ENCODE measurements at regions not wholly inside any gene's neighbourhood (a gene's known extent, or its start where the extent isn't known, plus 50 kb on each side); places are given as distances from the start of the nearest gene placed in this dataset.

- DNase-seq = no peak
- Histone ChIP-seq H2AFZ (ENCODE audit: low read length) (no peak overlapping the region), H3K4me3 (ENCODE audit: low read length) (no peak overlapping the region), H3K9me2 (replicated peaks; ENCODE audit: insufficient read depth, low read length) (no peaks in the 10 kb centered on the region), H3K27me3 (ENCODE audit: low read length) (no peaks in the 10 kb centered on the region), H3K79me2 (ENCODE audit: low read length) (no peaks in the 10 kb centered on the region), H4K20me1 (ENCODE audit: insufficient read depth, low read depth, low read length) (no peaks in the 10 kb centered on the region), H3K9me3 (ENCODE audit: low read length) (no peaks in the 10 kb centered on the region), H3K4me1 (ENCODE audit: low read length) (peaks cover 10% of the 10 kb centered on the region), H3K27ac (ENCODE audit: low read length) (no peak overlapping the region), H3K4me2 (ENCODE audit: low read depth, low read length, poor library complexity, severe bottlenecking) (no peak overlapping the region), H3K9ac (ENCODE audit: low read length) (no peak overlapping the region), H3K36me3 (ENCODE audit: insufficient read depth, low read length) (no peaks in the 10 kb centered on the region)
These were observed 320.2 kb downstream of the MATN1 start for GRCh38 chr1:30403061-30403645.

DNA sequence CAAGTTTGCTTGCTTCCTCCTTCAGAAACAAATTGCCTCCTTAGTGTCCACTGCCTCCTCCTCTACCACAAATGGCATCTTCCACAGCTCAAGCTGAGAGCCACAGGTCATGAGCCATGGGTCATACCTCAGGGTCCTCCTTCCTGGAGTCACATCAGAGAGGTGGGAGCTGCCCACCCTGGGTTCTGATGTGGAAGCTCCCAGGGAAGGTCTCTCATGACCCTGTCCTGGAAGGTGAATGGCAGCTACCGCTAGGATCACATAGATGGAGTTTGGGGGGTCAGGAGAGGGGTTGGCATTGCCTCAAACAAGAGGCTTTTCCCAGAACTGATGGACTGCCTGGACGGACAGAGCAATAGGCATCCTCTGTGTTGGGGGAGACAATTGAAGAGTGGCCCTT is 321.4 kb downstream of the MATN1 start:
- no peak overlapping the region for H3K9ac ChIP-seq (ENCODE audit: low read length)
- no peaks in the 10 kb centered on the region for H4K20me1 ChIP-seq (ENCODE audit: insufficient read depth, low read depth, low read length)
- no peak overlapping the region for H3K4me2 ChIP-seq (ENCODE audit: low read depth, low read length, poor library complexity, severe bottlenecking)
- H3K27ac ChIP-seq (ENCODE audit: low read length) = no peak overlapping the region
- H3K27me3 ChIP-seq (ENCODE audit: low read length) = no peaks in the 10 kb centered on the region
- peaks cover 10% of the 10 kb centered on the region for H3K4me1 ChIP-seq (ENCODE audit: low read length)
- no peaks in the 10 kb centered on the region for H3K36me3 ChIP-seq (ENCODE audit: insufficient read depth, low read length)
- H3K79me2 ChIP-seq (ENCODE audit: low read length) = no peaks in the 10 kb centered on the region
- H3K9me2 ChIP-seq (replicated peaks; ENCODE audit: insufficient read depth, low read length) = no peaks in the 10 kb centered on the region
- H3K4me3 ChIP-seq (ENCODE audit: low read length) = no peak overlapping the region
- no peak overlapping the region for H2AFZ ChIP-seq (ENCODE audit: low read length)
- DNase-seq = no peak
- H3K9me3 ChIP-seq (ENCODE audit: low read length) = no peaks in the 10 kb centered on the region

DNA sequence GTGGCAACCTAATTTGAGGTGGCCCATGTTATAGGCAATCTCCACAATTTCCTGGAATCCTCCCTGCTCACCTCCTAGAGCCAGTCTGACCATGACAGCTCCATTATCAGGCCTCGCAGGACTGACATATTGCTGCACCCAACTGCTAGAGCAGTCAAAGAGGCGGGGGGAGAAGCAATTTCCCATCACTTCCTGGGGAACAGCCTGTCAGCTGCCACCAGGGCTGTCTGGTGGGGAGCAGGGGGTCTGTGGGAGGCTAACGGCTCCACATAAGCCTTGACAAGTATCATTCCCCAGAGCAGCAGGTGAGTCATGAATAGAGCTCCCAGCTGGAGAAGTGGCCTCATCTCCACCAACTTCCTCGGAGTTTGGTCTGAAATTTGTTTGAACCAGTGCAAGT is 322.9 kb downstream of the MATN1 start:
- no peaks in the 10 kb centered on the region for H4K20me1 ChIP-seq (ENCODE audit: insufficient read depth, low read depth, low read length)
- no peak overlapping the region for H2AFZ ChIP-seq (ENCODE audit: low read length)
- H3K79me2 ChIP-seq (ENCODE audit: low read length) = no peaks in the 10 kb centered on the region
- peaks cover 10% of the 10 kb centered on the region for H3K4me1 ChIP-seq (ENCODE audit: low read length)
- H3K27ac ChIP-seq (ENCODE audit: low read length) = no peak overlapping the region
- H3K27me3 ChIP-seq (ENCODE audit: low read length) = no peaks in the 10 kb centered on the region
- no peaks in the 10 kb centered on the region for H3K36me3 ChIP-seq (ENCODE audit: insufficient read depth, low read length)
- H3K9ac ChIP-seq (ENCODE audit: low read length) = no peak overlapping the region
- no peak overlapping the region for H3K4me2 ChIP-seq (ENCODE audit: low read depth, low read length, poor library complexity, severe bottlenecking)
- DNase-seq = no peak
- no peaks in the 10 kb centered on the region for H3K9me2 ChIP-seq (replicated peaks; ENCODE audit: insufficient read depth, low read length)
- no peaks in the 10 kb centered on the region for H3K9me3 ChIP-seq (ENCODE audit: low read length)
- H3K4me3 ChIP-seq (ENCODE audit: low read length) = no peak overlapping the region

DNA sequence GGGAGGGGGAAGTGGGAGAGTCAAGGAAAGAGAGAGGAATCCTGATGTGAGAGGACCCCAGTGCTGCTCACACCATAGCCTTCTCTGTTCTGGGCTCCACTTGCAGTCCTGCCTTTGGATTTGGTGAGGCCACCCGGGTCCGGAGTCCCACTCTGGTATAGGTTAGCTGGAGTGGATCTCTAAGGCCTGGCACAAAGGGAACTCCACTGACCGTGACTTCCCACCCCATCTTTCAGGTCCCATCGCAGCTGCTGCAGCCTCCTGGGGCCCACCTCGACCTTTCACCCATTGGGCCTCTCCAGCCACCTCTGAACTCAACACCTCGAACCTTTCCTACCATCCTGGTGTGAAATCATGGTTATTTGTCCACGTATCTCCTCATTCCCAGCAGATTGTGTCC is 324.4 kb downstream of the MATN1 start:
- no peak overlapping the region for H3K4me3 ChIP-seq (ENCODE audit: low read length)
- no peaks in the 10 kb centered on the region for H3K9me2 ChIP-seq (replicated peaks; ENCODE audit: insufficient read depth, low read length)
- H3K9ac ChIP-seq (ENCODE audit: low read length) = no peak overlapping the region
- H3K4me2 ChIP-seq (ENCODE audit: low read depth, low read length, poor library complexity, severe bottlenecking) = no peak overlapping the region
- no peak overlapping the region for H2AFZ ChIP-seq (ENCODE audit: low read length)
- no peak for DNase-seq
- no peaks in the 10 kb centered on the region for H3K9me3 ChIP-seq (ENCODE audit: low read length)
- no peaks in the 10 kb centered on the region for H3K27me3 ChIP-seq (ENCODE audit: low read length)
- H3K27ac ChIP-seq (ENCODE audit: low read length) = no peak overlapping the region
- H4K20me1 ChIP-seq (ENCODE audit: insufficient read depth, low read depth, low read length) = no peaks in the 10 kb centered on the region
- no peaks in the 10 kb centered on the region for H3K79me2 ChIP-seq (ENCODE audit: low read length)
- no peaks in the 10 kb centered on the region for H3K36me3 ChIP-seq (ENCODE audit: insufficient read depth, low read length)
- peaks cover 10% of the 10 kb centered on the region for H3K4me1 ChIP-seq (ENCODE audit: low read length)

- no peaks in the 10 kb centered on the region for H4K20me1 ChIP-seq (ENCODE audit: insufficient read depth, low read depth, low read length)
- H3K9me2 ChIP-seq (replicated peaks; ENCODE audit: insufficient read depth, low read length) = no peaks in the 10 kb centered on the region
- H3K9ac ChIP-seq (ENCODE audit: low read length) = no peak overlapping the region
- no peaks in the 10 kb centered on the region for H3K36me3 ChIP-seq (ENCODE audit: insufficient read depth, low read length)
- H3K4me2 ChIP-seq (ENCODE audit: low read depth, low read length, poor library complexity, severe bottlenecking) = no peak overlapping the region
- no peaks in the 10 kb centered on the region for H3K9me3 ChIP-seq (ENCODE audit: low read length)
- DNase-seq = no peak
- peaks cover 10% of the 10 kb centered on the region for H3K4me1 ChIP-seq (ENCODE audit: low read length)
- H3K27me3 ChIP-seq (ENCODE audit: low read length) = no peaks in the 10 kb centered on the region
- no peaks in the 10 kb centered on the region for H3K79me2 ChIP-seq (ENCODE audit: low read length)
- H3K27ac ChIP-seq (ENCODE audit: low read length) = no peak overlapping the region
- no peak overlapping the region for H2AFZ ChIP-seq (ENCODE audit: low read length)
- H3K4me3 ChIP-seq (ENCODE audit: low read length) = no peak overlapping the region
These were observed 325.8 kb downstream of the MATN1 start for GRCh38 chr1:30397576-30397975.

DNA sequence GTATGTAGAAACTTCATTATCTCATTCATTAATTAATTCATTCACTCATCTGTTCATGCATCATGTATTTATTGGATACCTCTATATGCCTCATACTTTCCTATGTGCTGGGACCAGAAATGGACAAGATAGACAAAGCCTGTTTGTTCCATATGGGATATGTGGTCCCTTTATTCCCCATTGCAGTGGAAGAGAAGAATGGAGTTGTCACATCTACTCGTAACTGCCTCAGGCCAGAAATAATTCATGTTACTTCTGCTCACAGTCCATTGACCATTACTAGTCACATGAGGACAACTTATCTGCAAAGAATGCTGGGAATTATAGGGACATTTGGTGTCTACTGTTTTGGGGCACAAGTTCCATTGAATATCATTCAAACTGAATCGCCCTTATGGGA is 327.8 kb downstream of the MATN1 start:
- Histone ChIP-seq H3K4me3 (ENCODE audit: low read length) (no peak overlapping the region), H2AFZ (ENCODE audit: low read length) (no peak overlapping the region), H3K36me3 (ENCODE audit: insufficient read depth, low read length) (no peaks in the 10 kb centered on the region), H3K4me1 (ENCODE audit: low read length) (peaks cover 14% of the 10 kb centered on the region), H3K79me2 (ENCODE audit: low read length) (no peaks in the 10 kb centered on the region), H3K4me2 (ENCODE audit: low read depth, low read length, poor library complexity, severe bottlenecking) (no peak overlapping the region), H3K9me2 (replicated peaks; ENCODE audit: insufficient read depth, low read length) (no peaks in the 10 kb centered on the region), H3K9ac (ENCODE audit: low read length) (no peak overlapping the region), H3K27me3 (ENCODE audit: low read length) (no peaks in the 10 kb centered on the region), H4K20me1 (ENCODE audit: insufficient read depth, low read depth, low read length) (no peaks in the 10 kb centered on the region), H3K9me3 (ENCODE audit: low read length) (no peaks in the 10 kb centered on the region), H3K27ac (ENCODE audit: low read length) (no peak overlapping the region)
- no peak for DNase-seq

DNA sequence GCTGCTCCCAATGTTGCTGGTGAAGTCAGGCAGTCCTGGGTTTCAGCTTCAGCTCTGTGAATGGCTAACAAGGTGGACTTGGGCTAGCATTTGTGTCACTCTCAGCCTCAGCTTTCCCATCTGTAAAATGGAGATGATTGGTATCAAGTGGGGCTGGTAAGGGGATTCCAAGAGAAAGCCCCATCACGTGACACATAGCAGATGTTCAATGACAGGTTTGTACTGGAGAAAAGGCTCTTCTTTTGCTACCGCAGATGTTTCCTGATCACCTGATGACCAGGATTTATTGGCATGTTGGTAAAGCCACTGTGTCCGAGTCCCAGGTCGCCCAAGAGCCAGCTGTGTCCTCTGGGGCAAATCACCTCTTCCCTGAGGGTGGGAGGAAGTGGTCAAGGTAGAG is 335.0 kb downstream of the MATN1 start:
- Histone ChIP-seq H3K9ac (ENCODE audit: low read length) (no peak overlapping the region), H3K9me2 (replicated peaks; ENCODE audit: insufficient read depth, low read length) (no peaks in the 10 kb centered on the region), H3K79me2 (ENCODE audit: low read length) (no peaks in the 10 kb centered on the region), H4K20me1 (ENCODE audit: insufficient read depth, low read depth, low read length) (no peaks in the 10 kb centered on the region), H3K27me3 (ENCODE audit: low read length) (no peaks in the 10 kb centered on the region), H3K4me2 (ENCODE audit: low read depth, low read length, poor library complexity, severe bottlenecking) (no peak overlapping the region), H3K36me3 (ENCODE audit: insufficient read depth, low read length) (no peaks in the 10 kb centered on the region), H3K27ac (ENCODE audit: low read length) (no peak overlapping the region), H2AFZ (ENCODE audit: low read length) (no peak overlapping the region), H3K4me1 (ENCODE audit: low read length) (peaks cover 3% of the 10 kb centered on the region; the same call in 1 of the 2 replicates), H3K4me3 (ENCODE audit: low read length) (no peak overlapping the region), H3K9me3 (ENCODE audit: low read length) (no peaks in the 10 kb centered on the region)
- no peak for DNase-seq

DNA sequence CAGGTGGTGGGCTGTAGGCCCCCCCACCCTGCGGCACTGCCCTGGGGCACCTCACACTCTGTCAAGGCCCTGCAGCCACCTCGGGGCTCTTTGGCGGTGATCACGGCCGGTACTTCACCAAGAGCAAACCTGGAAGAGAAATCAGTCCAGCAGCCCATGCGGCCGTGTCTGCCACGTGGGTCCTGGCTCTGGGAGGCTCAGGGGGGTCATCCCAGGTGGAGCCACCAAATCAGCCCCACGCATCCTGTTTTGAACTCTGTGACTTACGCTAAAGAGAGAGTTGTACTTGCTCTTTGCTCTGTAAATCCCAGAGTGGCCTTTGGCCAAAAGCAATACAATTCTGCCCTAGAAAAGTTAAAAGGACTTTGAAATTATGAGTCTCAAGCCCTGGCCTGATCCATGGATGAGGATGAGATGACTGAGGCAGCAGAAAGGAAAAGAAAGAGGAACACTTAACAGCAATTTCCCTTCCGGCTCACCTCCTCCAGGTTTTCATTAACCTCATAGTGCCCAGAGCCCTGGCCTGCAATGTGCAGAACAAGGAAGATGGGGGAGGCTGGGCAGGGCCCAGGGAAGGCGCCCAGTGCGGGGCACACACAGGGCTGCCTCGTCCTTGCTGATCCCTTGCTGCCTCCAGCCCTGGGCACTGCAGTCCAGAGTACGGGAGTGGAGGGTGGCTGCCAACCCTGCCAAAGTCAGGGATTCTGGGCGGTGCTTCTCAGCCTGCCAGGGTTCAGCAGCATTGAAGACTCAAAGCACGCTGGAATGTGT is 337.0 kb downstream of the MATN1 start:
- Histone ChIP-seq H3K9me2 (replicated peaks; ENCODE audit: insufficient read depth, low read length) (no peaks in the 10 kb centered on the region), H3K4me2 (ENCODE audit: low read depth, low read length, poor library complexity, severe bottlenecking) (no peak overlapping the region), H4K20me1 (ENCODE audit: insufficient read depth, low read depth, low read length) (no peaks in the 10 kb centered on the region)

More for the DNA sequence above, 337.0 kb downstream of the MATN1 start:
- Histone ChIP-seq H2AFZ (ENCODE audit: low read length) (no peak overlapping the region), H3K9me3 (ENCODE audit: low read length) (no peaks in the 10 kb centered on the region), H3K4me1 (ENCODE audit: low read length) (no peaks in the 10 kb centered on the region), H3K9ac (ENCODE audit: low read length) (no peak overlapping the region), H3K4me3 (ENCODE audit: low read length) (no peak overlapping the region), H3K27ac (ENCODE audit: low read length) (no peak overlapping the region), H3K36me3 (ENCODE audit: insufficient read depth, low read length) (no peaks in the 10 kb centered on the region), H3K27me3 (ENCODE audit: low read length) (no peaks in the 10 kb centered on the region), H3K79me2 (ENCODE audit: low read length) (no peaks in the 10 kb centered on the region)
- no peak for DNase-seq
